ENCODE measurements at regions not wholly inside any gene's neighbourhood (a gene's known extent, or its start where the extent isn't known, plus 50 kb on each side); places are given as distances from the start of the nearest gene placed in this dataset.
"Not testable (repeated sequence)": the region's sequence is repeated elsewhere in the genome, so short reads cannot be mapped to it uniquely, and the experiment has no call there.

- H3K4me3 ChIP-seq (ENCODE audit: low read depth, low read length) = no peak overlapping the region
- H3K9me3 ChIP-seq (ENCODE audit: severe bottlenecking) = no peaks in the 10 kb centered on the region
- no peak overlapping the region for H3K27ac ChIP-seq
- H3K36me3 ChIP-seq = no peaks in the 10 kb centered on the region
- TF ChIP-seq CTCF (IDR thresholded peaks at IDR 0.05; ENCODE audit: low read depth, low read length) = no peak
- no peaks in the 10 kb centered on the region for H3K27me3 ChIP-seq (ENCODE audit: insufficient read depth, low read depth, severe bottlenecking)
- DNase-seq = no peak
Observed at GRCh38 chr16:26491962-26492361, 574.8 kb upstream of the C16orf82 start.

- Histone ChIP-seq H3K9me3 (ENCODE audit: severe bottlenecking) (no peaks in the 10 kb centered on the region), H3K4me3 (ENCODE audit: low read depth, low read length) (no peak overlapping the region), H3K36me3 (no peaks in the 10 kb centered on the region), H3K27ac (no peak overlapping the region), H3K27me3 (ENCODE audit: insufficient read depth, low read depth, severe bottlenecking) (no peaks in the 10 kb centered on the region)
- DNase-seq = no peak
- TF ChIP-seq CTCF (IDR thresholded peaks at IDR 0.05; ENCODE audit: low read depth, low read length) = no peak
Observed at GRCh38 chr16:26493751-26494150, 573.0 kb upstream of the C16orf82 start.

DNA sequence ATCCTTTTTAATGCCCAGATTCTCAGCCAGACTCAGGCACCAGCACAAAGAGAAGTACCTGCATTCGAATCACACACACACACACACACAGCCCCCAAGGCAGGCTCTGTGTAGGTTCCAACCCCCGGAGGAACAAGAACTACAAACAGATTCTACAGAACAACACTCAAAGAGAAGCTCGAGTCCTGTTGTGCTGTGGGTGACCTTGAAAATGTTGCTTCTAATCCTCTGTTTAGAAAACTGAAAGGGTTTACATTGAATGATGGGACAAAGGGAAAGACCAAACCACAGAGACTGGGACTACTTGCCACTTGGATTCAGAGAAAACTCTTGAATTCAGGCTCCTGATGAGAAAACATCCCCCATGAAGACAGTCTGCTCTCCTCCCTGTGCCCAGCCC, 568.8 kb upstream of the C16orf82 start:
- no peak overlapping the region for H3K27ac ChIP-seq
- H3K27me3 ChIP-seq (ENCODE audit: insufficient read depth, low read depth, severe bottlenecking) = no peaks in the 10 kb centered on the region
- TF ChIP-seq CTCF (IDR thresholded peaks at IDR 0.05; ENCODE audit: low read depth, low read length) = no peak
- H3K36me3 ChIP-seq = no peaks in the 10 kb centered on the region
- no peak overlapping the region for H3K4me3 ChIP-seq (ENCODE audit: low read depth, low read length)
- DNase-seq = no peak
- H3K9me3 ChIP-seq (ENCODE audit: severe bottlenecking) = no peaks in the 10 kb centered on the region

DNA sequence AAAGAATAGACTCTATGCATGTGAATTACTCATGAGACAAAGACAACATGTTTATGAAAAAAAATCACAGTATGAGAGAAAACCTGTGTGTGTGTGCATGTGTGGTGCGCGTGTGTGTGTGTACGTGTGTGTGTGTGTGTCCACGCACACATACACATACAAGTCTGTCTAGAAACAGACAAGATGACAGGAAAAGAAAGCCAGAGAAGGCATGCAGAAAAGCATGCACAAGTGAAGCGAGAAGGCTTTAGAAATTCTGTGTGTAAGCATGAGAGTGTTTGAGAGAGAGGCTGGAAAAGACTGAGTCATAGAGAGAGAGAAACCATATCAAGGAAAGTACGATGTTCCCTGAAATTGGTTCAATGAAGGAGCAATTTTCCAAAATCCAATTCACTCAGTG, 566.4 kb upstream of the C16orf82 start:
- DNase-seq = no peak
- no peaks in the 10 kb centered on the region for H3K27me3 ChIP-seq (ENCODE audit: insufficient read depth, low read depth, severe bottlenecking)
- no peak for TF ChIP-seq CTCF (IDR thresholded peaks at IDR 0.05; ENCODE audit: low read depth, low read length)
- H3K9me3 ChIP-seq (ENCODE audit: severe bottlenecking) = no peaks in the 10 kb centered on the region
- H3K4me3 ChIP-seq (ENCODE audit: low read depth, low read length) = no peak overlapping the region
- no peak overlapping the region for H3K27ac ChIP-seq
- no peaks in the 10 kb centered on the region for H3K36me3 ChIP-seq

DNA sequence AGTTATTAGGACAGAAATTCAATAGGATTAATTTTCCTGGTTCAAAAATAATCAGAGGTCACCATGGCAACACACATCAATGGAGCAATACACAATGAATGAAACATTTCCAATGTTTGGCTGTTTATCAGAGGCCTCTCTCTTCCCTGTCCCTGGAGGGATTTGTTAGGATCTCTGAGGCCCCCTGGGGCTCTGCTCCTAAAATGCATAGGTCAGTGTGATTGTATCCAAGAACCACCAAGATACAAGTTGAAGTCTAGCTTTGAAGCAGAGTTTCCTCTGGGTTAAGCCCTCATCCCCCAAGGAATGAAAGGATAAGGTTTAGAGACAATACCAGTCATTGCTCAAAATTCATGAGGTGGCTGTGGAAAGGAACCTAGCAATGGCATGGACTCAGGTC, 561.2 kb upstream of the C16orf82 start:
- H3K4me3 ChIP-seq (ENCODE audit: low read depth, low read length) = no peak overlapping the region
- TF ChIP-seq CTCF (IDR thresholded peaks at IDR 0.05; ENCODE audit: low read depth, low read length) = no peak
- H3K36me3 ChIP-seq = no peaks in the 10 kb centered on the region
- no peak for DNase-seq
- H3K27ac ChIP-seq = no peak overlapping the region
- no peaks in the 10 kb centered on the region for H3K9me3 ChIP-seq (ENCODE audit: severe bottlenecking)
- no peaks in the 10 kb centered on the region for H3K27me3 ChIP-seq (ENCODE audit: insufficient read depth, low read depth, severe bottlenecking)

DNA sequence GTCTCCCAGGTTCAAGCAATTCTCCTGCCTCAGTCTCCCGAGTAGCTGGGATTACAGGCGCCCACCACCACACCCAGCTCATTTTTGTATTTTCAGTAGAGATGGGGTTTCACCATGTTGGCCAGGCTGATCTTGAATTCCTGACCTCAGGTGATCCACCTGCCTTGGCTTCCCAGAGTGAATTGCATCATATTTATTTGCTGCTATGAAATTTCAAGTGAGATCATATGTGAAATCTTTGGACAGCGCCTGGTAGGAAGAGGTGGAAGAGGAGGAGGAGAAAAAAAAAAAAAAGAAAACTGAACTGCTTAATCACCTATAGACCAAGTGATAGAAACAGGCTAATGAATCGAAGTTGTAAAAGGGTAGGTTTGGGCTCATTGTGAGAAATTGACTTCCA, 557.8 kb upstream of the C16orf82 start:
- DNase-seq; H3K4me3 ChIP-seq (ENCODE audit: low read depth, low read length); H3K27ac ChIP-seq; H3K9me3 ChIP-seq (ENCODE audit: severe bottlenecking); H3K36me3 ChIP-seq; H3K27me3 ChIP-seq (ENCODE audit: insufficient read depth, low read depth, severe bottlenecking): not testable (repeated sequence)

Data from WERI-Rb-1 (cell line).